ENCODE measurements at regions not wholly inside any gene's neighbourhood (a gene's known extent, or its start where the extent isn't known, plus 50 kb on each side); places are given as distances from the start of the nearest gene placed in this dataset.

DNA sequence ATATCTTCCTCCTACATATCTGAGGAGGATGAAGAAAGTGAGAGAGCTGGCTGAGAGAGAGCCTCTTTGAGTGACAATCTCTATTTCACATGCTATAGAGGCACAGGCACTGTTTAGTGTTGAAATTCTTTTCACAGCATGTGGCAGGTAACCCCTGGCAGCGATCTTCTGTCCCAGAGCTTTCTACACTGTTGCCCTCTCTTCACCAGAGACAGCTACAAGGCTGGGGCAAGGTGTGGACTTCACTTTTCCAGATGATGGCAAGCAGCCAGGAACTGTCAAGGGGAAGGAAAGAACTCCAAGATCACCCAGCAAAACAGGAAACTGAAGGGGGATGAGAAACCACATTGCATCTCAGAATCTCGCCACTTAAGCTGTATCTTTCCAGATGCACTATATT lies 205.2 kb downstream of the CAAP1 start:
- WGBS (ENCODE audit: insufficient coverage): 13% methylated on average over 1 of the region's 2 CpGs
- ATAC-seq (no peak), DNase-seq (no peak)
- TF ChIP-seq, protein P1, sequence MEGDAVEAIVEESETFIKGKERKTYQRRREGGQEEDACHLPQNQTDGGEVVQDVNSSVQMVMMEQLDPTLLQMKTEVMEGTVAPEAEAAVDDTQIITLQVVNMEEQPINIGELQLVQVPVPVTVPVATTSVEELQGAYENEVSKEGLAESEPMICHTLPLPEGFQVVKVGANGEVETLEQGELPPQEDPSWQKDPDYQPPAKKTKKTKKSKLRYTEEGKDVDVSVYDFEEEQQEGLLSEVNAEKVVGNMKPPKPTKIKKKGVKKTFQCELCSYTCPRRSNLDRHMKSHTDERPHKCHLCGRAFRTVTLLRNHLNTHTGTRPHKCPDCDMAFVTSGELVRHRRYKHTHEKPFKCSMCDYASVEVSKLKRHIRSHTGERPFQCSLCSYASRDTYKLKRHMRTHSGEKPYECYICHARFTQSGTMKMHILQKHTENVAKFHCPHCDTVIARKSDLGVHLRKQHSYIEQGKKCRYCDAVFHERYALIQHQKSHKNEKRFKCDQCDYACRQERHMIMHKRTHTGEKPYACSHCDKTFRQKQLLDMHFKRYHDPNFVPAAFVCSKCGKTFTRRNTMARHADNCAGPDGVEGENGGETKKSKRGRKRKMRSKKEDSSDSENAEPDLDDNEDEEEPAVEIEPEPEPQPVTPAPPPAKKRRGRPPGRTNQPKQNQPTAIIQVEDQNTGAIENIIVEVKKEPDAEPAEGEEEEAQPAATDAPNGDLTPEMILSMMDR (IDR thresholded peaks at IDR 0.05): no peak
- Histone ChIP-seq H3K4me1 (ENCODE audit: control insufficient read depth, insufficient read depth, low read length) (no peaks in the 10 kb centered on the region), H3K36me3 (ENCODE audit: control insufficient read depth, insufficient read depth, low read length) (no peaks in the 10 kb centered on the region), H3K9me3 (ENCODE audit: control insufficient read depth, insufficient read depth, low read length) (no peaks in the 10 kb centered on the region), H3K27me3 (ENCODE audit: control insufficient read depth, insufficient read depth, low read length) (no peaks in the 10 kb centered on the region), H3K27ac (ENCODE audit: low read length) (no peak overlapping the region), H3K4me3 (ENCODE audit: low read length) (no peak overlapping the region)
- H3K9me3 Mint-ChIP-seq: peaks cover 0 to 12% of the 10 kb centered on the region in 2 donors
- intact Hi-C loops (cut with micrococcal nuclease): no loop called here
- no peaks in the 10 kb centered on the region for H3K36me3 Mint-ChIP-seq
- H3K4me3 Mint-ChIP-seq: no peak overlapping the region
- H3K27ac Mint-ChIP-seq: no peak overlapping the region
- H3K4me1 Mint-ChIP-seq: no peaks in the 10 kb centered on the region
- H3K27me3 Mint-ChIP-seq (ENCODE audit: low read depth in 2 of 2): no peaks in the 10 kb centered on the region

DNA sequence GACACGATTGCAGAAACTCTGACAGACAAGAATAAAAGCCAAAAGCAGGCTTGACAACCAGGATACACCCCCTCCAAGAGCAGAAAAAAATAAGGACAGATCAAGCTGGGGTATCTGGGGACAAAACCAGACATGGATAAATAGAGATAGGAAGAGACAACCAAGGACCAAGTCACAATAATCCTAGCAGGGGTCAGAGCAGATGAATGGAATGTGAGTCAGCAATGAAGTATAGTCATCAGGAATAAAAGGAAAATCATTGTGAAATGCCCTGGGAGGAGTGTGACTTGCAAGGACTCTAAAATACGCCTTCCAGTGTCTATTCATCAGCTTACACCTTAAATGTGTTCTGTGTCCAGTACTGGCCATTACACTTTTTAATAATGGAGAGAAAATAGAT lies 206.8 kb downstream of the CAAP1 start:
- Histone ChIP-seq H3K4me3 (ENCODE audit: low read length) (no peak overlapping the region), H3K4me1 (ENCODE audit: control insufficient read depth, insufficient read depth, low read length) (no peaks in the 10 kb centered on the region), H3K9me3 (ENCODE audit: control insufficient read depth, insufficient read depth, low read length) (no peaks in the 10 kb centered on the region), H3K27ac (ENCODE audit: low read length) (no peak overlapping the region), H3K27me3 (ENCODE audit: control insufficient read depth, insufficient read depth, low read length) (no peaks in the 10 kb centered on the region), H3K36me3 (ENCODE audit: control insufficient read depth, insufficient read depth, low read length) (no peaks in the 10 kb centered on the region)
- 89% methylated on average over 1 of the region's 2 CpGs for WGBS (ENCODE audit: insufficient coverage)
- H3K36me3 Mint-ChIP-seq: no peaks in the 10 kb centered on the region
- ATAC-seq (no peak), DNase-seq (no peak)
- intact Hi-C loops (cut with micrococcal nuclease): no loop called here
- no peak overlapping the region for H3K4me3 Mint-ChIP-seq
- no peak overlapping the region for H3K27ac Mint-ChIP-seq
- H3K27me3 Mint-ChIP-seq (ENCODE audit: low read depth in 2 of 2): no peaks in the 10 kb centered on the region
- TF ChIP-seq, protein P1 (IDR thresholded peaks at IDR 0.05): no peak
- H3K4me1 Mint-ChIP-seq: no peaks in the 10 kb centered on the region
- H3K9me3 Mint-ChIP-seq: peaks cover 0 to 9% of the 10 kb centered on the region in 2 donors

DNA sequence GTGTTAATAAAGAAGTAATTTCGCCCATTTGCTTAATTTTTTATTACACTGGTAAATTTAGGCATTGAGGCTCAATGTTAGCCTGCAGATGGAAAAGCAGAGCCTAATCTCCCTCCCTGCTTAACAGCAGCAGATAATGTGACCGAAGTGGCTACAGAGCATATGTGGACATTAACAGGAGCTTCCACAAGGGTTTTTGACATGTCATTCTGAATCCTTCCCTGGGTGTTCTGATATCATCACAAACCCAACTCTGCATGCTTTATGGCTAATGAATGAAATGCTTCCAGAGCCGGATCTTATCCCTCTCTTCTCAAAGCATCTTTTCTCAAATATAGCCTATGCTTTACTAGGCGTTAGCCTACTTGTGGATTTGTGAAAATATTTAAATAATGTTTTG lies 208.6 kb downstream of the CAAP1 start:
- no peak overlapping the region for H3K4me3 Mint-ChIP-seq
- H3K4me1 ChIP-seq (ENCODE audit: control insufficient read depth, insufficient read depth, low read length): no peaks in the 10 kb centered on the region
- no peak for ATAC-seq
- no peaks in the 10 kb centered on the region for H3K36me3 Mint-ChIP-seq
- no peaks in the 10 kb centered on the region for H3K27me3 ChIP-seq (ENCODE audit: control insufficient read depth, insufficient read depth, low read length)
- H3K9me3 Mint-ChIP-seq: peaks cover 0 to 10% of the 10 kb centered on the region in 2 donors
- TF ChIP-seq, protein P1 (IDR thresholded peaks at IDR 0.05): no peak
- no peaks in the 10 kb centered on the region for H3K27me3 Mint-ChIP-seq (ENCODE audit: low read depth in 2 of 2)
- no peak for DNase-seq
- no peak overlapping the region for H3K27ac ChIP-seq (ENCODE audit: low read length)
- no peaks in the 10 kb centered on the region for H3K4me1 Mint-ChIP-seq
- no peak overlapping the region for H3K27ac Mint-ChIP-seq
- no peaks in the 10 kb centered on the region for H3K9me3 ChIP-seq (ENCODE audit: control insufficient read depth, insufficient read depth, low read length)
- intact Hi-C loops (cut with micrococcal nuclease): no loop called here
- no peak overlapping the region for H3K4me3 ChIP-seq (ENCODE audit: low read length)
- no peaks in the 10 kb centered on the region for H3K36me3 ChIP-seq (ENCODE audit: control insufficient read depth, insufficient read depth, low read length)
- WGBS (ENCODE audit: insufficient coverage): 94% methylated on average over 2 of the region's 4 CpGs

DNA sequence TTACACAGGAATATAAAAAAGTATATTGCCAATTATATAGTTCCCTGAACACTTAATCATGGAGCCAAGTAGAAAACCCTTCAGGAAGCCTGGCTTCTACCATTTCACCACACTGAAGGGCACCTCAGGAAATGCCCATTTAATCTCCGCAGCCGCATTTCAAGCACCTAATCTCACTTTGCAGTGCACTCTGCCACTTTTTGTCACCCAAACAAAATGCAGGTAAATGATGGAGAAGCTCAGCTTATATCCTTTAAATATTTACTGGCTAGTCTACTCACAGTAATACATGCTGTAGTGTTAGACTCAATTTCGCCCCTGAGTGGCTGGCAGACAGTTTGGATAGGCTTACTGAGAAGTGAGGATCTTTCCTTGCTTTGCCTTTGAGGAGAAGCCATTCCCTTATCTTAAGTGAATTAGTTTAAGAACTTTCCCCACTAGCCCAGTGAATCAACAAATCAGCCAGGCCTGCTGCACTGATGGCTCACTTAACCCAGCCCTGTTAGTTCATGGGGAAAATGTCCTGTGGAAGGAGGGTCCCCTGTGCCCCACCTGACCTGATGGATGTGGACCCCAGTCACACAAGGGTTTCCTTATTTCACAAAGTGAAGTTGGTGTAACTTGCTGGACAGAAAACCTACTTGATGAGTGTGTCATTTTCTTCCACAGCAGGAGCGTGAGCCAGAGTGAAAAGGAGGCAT lies 209.7 kb downstream of the CAAP1 start:
- TF ChIP-seq, protein P1 (IDR thresholded peaks at IDR 0.05): no peak
- Mint-ChIP-seq H3K27me3 (ENCODE audit: low read depth in 2 of 2) (no peaks in the 10 kb centered on the region), H3K4me1 (no peaks in the 10 kb centered on the region), H3K9me3 (peaks cover 0 to 8% of the 10 kb centered on the region in 2 donors), H3K4me3 (no peak overlapping the region), H3K27ac (no peak overlapping the region), H3K36me3 (no peaks in the 10 kb centered on the region)
- Histone ChIP-seq H3K27me3 (ENCODE audit: control insufficient read depth, insufficient read depth, low read length) (no peaks in the 10 kb centered on the region), H3K9me3 (ENCODE audit: control insufficient read depth, insufficient read depth, low read length) (no peaks in the 10 kb centered on the region), H3K36me3 (ENCODE audit: control insufficient read depth, insufficient read depth, low read length) (no peaks in the 10 kb centered on the region), H3K27ac (ENCODE audit: low read length) (no peak overlapping the region), H3K4me3 (ENCODE audit: low read length) (no peak overlapping the region), H3K4me1 (ENCODE audit: control insufficient read depth, insufficient read depth, low read length) (no peaks in the 10 kb centered on the region)
- DNase-seq (no peak), ATAC-seq (no peak)
- intact Hi-C loops (cut with micrococcal nuclease): no loop called here
- 58% methylated on average over 3 of the region's 4 CpGs for WGBS (ENCODE audit: insufficient coverage)

All from natural killer cell (primary cell).